Erythroblast (primary cell): ENCODE measurements at regions not wholly inside any gene's neighbourhood (a gene's known extent, or its start where the extent isn't known, plus 50 kb on each side); places are given as distances from the start of the nearest gene placed in this dataset.

Source experiments
- DNase-seq, 2 experiments: peaks; one replicate each; lab custom pipeline; 2025; lab: John Stamatoyannopoulos, UW
- GATA1 ChIP-seq: IDR thresholded peaks from 2 replicates; pipeline ENCODE4 v1.6.1; 2011; ENCODE audit warnings: low read depth, mild to moderate bottlenecking, control low read depth, low read length, moderate library complexity
- POLR2A ChIP-seq: IDR thresholded peaks from 2 replicates; pipeline ENCODE4 v1.6.1; 2011; ENCODE audit warnings: mild to moderate bottlenecking, low read length

DNA sequence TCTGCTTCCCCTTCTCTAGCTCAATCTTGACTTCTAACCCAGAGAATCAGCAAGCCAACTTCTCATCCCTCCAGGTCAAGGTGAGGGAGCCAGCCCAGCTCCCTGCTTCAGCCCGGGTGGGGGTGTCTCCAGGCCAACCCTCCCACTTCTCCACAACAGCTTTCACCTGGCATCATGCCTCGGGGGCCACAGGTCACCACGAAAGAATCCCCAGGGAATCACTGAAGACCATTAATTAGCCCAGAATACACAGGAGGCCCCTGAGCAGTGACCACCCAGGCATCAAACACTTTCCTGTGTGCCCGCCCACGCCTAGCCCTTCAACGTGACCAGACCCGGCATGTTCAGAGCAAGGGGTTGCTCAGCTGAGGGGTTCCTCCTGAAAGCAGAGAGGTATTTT, 646.7 kb downstream of the BCOR start:
- no peak for DNase-seq
- TF ChIP-seq POLR2A, result no peak
- no peak for TF ChIP-seq GATA1

DNA sequence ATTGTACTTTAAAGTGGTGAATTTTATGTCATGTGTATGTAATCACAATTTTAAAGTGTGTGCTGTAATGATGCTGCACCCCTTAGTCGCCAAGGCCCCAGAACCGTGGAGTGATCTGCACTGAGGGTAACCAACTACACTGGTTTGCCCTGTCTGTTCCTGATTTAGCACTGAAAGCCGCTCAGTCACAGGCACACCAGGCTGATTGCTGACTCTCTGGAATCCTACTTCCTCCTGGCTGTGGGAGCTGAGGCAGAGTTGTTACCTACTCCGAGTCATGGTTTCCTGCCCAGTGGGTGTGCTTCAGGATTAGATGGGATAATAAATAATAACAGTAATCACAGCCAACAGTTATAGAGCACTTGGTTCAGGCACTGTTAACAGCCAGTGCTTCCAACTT, 645.4 kb downstream of the BCOR start:
- TF ChIP-seq GATA1 (no peak), POLR2A (no peak)
- no peak for DNase-seq

DNA sequence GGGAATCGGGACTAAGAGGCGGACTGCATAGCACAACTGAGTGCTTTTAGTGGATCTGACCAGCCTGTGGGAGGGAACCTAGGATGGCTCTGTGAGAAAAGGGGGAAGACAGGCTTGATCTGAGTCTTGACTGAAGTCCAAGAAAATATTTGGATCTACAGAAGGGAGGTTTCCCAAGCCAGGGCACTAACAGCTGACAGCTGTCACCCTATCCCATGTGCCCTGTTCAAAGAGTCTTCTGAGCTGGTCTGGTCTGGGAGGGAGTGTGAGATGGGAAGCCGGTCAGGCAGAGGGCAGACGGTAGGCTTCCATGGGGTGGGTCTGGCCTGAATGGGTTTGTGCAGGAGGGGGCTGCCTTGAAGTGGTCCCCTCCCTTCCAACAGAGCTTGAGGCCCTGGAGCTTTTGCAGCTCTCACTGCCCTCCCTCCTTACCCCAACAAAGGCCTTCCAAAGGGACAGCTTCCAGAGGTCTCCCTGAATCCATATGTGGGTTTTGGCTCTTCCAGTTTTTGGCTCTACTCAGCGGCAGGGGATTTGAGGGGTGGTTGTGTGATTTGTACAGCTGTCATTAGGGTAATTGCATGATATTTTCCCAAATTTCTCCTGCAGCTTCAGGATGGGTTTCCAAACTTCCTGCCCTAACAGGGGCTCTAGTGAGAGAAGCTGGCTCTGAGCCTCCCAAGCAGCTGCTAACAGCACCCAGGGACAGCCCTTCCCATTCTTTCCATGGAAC, 643.7 kb downstream of the BCOR start:
- TF ChIP-seq POLR2A (no peak), GATA1 (no peak)
- DNase-seq, result no peak

DNA sequence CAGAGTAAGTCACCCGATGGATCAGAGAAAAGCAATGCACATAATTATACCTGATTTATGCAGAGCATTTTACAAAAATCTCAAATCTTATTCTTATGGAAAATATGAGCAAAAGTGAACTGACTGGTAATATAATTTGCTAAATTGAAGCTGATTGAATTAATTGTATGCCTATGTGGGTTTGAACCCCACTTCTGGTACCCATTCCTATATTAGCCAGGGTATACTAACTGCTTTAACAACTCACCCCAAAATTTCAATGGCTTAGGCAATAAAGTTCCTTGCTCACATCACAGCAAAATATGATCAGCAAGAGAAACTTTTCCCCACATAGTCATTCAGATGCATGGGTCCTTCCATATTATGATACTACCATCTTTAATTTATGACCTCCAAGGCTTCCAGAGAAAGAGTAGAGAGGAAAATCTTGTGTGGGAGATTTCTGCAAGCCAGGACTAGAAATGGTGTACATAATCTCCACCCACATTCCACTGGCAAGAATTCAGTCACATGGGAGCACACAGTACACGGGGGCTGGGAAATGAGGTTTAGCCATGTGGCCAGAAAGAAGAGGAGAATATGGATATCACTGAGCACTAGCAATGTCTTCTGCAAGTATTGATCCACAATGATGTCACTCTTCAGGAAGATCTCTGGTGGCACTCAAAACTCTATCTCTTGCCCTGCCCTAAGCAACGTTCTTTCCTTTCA, 640.7 kb downstream of the BCOR start:
- DNase-seq, result no peak
- TF ChIP-seq GATA1, result no peak
- TF ChIP-seq POLR2A, result no peak

DNA sequence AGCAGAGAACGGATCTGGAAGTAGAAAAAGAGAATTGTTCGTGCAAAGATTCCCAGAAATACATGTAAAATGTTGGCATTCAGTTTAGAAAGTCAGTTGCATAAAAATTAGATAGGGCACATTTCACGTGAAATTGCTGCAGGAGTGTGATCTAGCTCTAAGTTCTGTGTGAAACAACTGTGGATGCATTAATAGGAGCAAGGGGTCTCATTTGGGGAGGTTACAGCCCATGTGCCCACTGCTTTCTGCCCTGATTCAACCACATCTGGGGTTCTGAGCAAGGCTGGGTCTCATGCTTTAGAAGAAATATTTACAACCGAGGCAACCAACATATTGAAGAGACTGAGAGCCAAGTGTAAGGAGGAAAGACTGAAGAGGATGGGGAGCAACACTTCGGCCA, 639.0 kb downstream of the BCOR start:
- TF ChIP-seq GATA1, result no peak
- no peak for TF ChIP-seq POLR2A
- DNase-seq, result no peak

DNA sequence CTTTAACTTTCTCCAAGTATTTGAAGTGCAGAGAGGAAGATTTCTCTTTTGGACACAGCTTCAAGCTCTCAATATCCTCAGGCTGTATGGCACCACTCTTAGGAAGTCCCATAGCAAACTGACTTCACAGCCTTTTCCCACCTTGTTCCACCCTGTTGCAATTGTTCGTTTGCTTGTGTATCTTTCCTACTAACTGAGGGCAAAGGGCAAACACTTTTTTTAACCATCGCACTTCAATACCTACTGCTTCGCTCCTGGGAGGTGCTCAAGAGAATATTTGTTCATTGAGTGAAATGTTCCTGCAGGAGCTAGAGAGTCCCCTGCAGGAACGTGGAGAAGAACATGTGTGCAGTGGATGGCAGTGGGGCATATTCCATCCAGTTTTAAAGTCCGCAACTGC, 638.6 kb downstream of the BCOR start:
- no peak for DNase-seq
- TF ChIP-seq POLR2A, result no peak
- TF ChIP-seq GATA1, result no peak

DNA sequence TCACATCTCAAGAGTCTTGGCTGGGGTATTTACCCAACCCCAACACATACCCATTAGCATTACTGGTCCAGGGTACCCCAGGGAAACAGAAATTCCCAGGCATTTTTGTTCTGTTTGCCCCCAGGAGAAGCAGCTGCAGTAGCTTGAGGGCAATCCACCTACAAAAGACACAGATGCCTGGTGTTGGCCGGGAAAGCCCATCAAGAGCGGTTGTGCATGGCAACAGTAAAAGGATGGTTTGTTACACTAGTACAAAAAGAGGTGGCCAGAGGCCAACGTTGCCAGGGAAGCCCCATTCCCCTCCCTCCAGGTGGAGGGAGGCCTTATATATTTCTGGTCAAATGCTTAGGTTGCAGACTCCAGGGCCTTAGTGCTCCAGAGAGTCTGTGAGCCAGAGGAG, 637.8 kb downstream of the BCOR start:
- TF ChIP-seq POLR2A, result no peak
- TF ChIP-seq GATA1, result no peak
- no peak for DNase-seq

DNA sequence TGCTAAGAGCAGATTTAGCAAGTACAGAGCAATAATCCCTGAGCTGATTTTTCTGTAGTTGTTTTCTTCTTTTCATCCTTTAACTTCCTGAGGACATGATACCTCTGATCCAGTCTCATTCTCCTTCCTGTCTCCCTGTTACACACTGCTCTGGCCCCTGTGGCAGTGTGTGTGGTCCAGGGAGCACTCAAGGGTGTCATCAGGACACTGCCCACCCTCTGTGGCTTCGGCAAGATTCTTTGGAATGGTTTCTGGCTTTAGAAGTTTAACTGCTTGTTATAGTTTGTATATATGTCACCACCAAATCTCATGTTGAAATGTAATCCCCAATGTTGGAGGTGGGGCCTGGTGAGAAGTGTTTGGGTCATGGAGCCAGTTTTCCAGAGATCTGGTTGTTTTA, 637.3 kb downstream of the BCOR start:
- no peak for DNase-seq
- TF ChIP-seq GATA1 (no peak), POLR2A (no peak)

DNA sequence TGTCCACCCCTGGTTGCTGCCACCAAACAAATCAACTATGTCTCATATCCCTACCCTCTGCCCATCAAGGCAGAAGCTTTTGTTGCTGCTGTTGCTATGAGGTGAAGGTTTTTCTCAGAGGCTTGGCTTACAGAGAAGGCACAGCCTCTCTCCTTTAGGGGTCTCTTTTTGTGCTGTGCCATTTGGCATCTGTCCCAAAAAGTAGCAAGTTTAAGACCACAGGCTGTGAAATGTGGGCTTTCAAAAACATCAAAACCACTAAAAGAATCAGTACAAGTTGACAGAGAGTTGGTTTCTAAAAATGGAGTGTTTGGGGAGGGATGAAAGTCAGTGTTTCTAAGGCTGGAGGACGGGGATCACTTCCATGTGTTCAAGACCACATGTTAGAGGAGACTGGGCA, 634.9 kb downstream of the BCOR start:
- TF ChIP-seq GATA1 (no peak), POLR2A (no peak)
- DNase-seq, result no peak

DNA sequence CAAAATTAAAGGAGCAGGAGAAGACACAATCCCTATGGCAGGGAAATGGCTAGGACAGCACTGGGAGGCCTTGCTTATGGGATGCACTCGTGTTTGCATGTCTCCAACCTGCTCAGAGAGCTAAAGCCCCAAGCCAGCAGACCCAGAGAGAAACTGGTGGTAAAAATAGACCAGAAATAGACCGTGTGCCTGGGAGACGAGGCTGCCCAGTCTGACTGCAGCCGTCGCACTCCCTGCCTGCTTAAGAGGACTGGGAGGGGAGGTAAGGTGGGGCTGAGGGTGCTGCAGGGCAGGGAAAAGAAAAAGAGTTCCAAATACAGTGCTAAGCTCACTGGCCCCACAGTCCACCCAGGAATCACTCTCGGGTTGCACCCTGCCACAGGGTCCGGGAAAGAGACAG, 633.5 kb downstream of the BCOR start:
- TF ChIP-seq GATA1 (no peak), POLR2A (no peak)
- DNase-seq, result no peak

DNA sequence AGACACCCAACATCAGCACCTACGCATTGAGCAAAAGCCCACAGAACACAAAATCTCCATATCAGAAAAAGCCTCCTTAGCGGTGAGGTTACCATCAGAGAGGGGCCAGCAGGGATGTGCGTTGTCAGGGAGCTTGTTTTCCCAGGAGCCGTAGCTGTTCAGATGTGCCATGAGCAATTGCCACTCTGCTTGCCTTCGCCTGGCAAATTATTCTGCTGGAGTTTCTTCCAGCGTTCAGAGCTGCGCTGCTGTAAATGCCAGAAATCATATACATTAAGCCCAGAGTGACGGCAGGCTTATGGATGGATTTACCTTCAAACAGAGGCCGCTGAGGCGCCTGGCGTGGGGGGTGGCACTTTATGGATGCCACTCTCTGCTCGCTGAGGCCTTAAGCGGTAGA, 632.3 kb downstream of the BCOR start:
- TF ChIP-seq POLR2A (no peak), GATA1 (no peak)
- no peak for DNase-seq

DNA sequence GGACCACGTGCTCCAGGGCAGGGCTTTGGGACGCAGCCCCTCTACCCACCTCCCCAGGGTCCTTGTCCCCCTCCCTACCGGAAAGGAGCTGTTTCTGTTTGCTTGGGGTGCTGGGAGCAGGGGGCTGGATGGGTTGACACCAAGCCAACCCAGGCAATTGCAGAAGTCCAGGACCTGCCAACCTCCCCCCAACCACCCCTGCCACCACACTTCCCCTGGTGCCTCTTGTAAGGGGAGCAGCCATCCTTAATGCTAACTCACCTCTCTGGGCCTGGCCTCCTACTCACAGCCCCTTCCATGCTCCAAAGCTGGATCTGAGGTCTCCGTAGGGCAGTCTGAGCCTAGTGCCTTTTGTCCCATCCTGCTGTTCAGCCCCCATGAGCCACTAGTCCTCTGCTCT, 631.9 kb downstream of the BCOR start:
- no peak for DNase-seq
- TF ChIP-seq GATA1, result no peak
- TF ChIP-seq POLR2A, result no peak

DNA sequence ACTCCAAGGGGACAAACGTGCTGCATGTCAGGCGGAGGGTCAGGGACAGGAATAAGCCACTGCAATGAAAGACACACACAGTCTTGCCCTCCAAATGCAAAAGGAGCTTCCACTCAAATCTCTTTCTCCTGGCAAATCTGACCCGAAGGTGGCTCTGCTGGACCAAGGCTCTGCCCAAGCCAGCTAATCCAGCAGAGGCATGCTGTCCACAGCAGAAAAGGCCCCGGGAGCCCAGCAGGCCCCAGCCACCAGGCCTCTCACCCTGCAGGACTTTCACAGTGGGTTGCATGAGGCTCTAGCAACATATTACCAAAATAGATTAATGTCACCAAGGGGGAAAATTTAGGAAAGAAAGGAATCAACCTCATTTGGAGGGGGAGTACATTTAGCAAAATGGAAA, 628.6 kb downstream of the BCOR start:
- DNase-seq, result no peak
- no peak for TF ChIP-seq POLR2A
- no peak for TF ChIP-seq GATA1

DNA sequence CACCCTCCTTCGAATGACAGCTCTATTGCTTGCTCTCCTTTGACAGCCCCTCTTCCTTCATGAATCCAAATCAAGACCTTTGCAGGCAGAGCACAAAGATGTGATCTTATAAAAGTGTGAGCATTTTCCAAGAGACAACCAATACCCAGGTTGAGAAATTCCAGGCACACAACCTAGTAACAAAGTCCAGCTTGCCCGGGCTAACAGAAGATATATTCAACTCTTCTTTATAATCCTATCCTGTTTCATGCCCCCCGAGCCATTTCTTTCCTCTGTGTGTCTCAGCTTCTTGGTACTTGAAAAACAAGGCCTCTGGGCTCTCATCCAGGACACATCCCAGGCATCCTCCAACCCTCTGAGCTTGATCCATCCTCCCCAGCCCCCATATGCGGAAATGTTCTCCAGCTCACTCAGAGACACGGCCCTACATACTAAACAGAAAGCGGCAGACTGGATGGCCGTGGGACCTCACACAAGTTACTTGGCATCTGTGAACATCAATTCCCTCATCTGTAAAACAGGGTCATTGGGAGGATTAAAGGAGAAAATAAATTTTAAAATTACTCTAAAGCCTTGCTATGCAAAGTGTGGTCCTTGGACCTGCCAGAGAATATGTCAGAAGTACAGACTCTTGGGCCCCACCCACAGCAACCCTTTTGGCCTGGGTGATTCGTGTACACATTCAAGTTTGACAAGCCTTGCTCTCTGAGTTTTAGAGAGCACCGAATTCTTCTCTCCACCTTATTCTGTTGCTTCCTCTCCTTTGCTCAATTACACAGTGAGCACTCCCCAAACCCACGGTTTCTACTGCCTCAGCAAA, 627.0 kb downstream of the BCOR start:
- DNase-seq, result no peak
- no peak for TF ChIP-seq GATA1
- no peak for TF ChIP-seq POLR2A
